CD8-positive, alpha-beta memory T cell (primary cell): ENCODE measurements at regions not wholly inside any gene's neighbourhood (a gene's known extent, or its start where the extent isn't known, plus 50 kb on each side); places are given as distances from the start of the nearest gene placed in this dataset.
"Not testable (repeated sequence)": the region's sequence is repeated elsewhere in the genome, so short reads cannot be mapped to it uniquely, and the experiment has no call there.

Experiments used
- CTCF ChIA-PET: fragments of 350-600 bp; sonication (Branson Sonifier 250); formaldehyde crosslinking; loops from one replicate; lab custom pipeline; 2021; ENCODE audit warnings: antibody characterized with exemption; lab: Charles Lee
- POLR2A ChIA-PET: fragments of 350-600 bp; sonication (Branson Sonifier 250); formaldehyde crosslinking; loops from one replicate; lab custom pipeline; 2021; ENCODE audit warnings: antibody characterized with exemption; lab: Charles Lee
- DNase-seq, 5 donors: peaks; one replicate each; pipeline versions ENCODE4 v3.0.0 to v3.0.0-alpha.2; 2020 to 2022; ENCODE audit warnings: mixed read lengths in 1 of 5
- H3K27ac ChIP-seq: one replicate; pipeline ENCODE4 v1.7.0; 2013; ENCODE audit warnings: low read depth, mild to moderate bottlenecking, low read length, moderate library complexity
- H3K27me3 ChIP-seq: 2 replicates; pipeline ENCODE4 v1.7.0; 2013; ENCODE audit warnings: low read length, mild to moderate bottlenecking; ENCODE audit not compliant: insufficient read depth, poor library complexity, severe bottlenecking
- H3K36me3 ChIP-seq: 2 replicates; pipeline ENCODE4 v1.7.0; 2013; ENCODE audit warnings: mild to moderate bottlenecking, low read length, moderate library complexity; ENCODE audit not compliant: insufficient read depth
- H3K4me1 ChIP-seq: 2 replicates; pipeline ENCODE4 v1.7.0; 2013; ENCODE audit warnings: mild to moderate bottlenecking, low read length, moderate library complexity; ENCODE audit not compliant: insufficient read depth
- H3K4me3 ChIP-seq: 2 replicates; pipeline ENCODE4 v1.7.0; 2013; ENCODE audit warnings: mild to moderate bottlenecking, low read length
- H3K9me3 ChIP-seq: 2 replicates; pipeline ENCODE4 v1.7.0; 2013; ENCODE audit warnings: mild to moderate bottlenecking, low read length
- H3K27ac Mint-ChIP-seq, 8 donors: one replicate each; pipeline ENCODE4 v1.8.0; 2020 to 2021; ENCODE audit warnings: mixed read lengths in 8 of 8, mild to moderate bottlenecking in 6 of 8, inconsistent platforms in 3 of 8, moderate library complexity in 3 of 8
- H3K27me3 Mint-ChIP-seq, 2 donors: one replicate each; pipeline ENCODE4 v1.8.0; 2020 to 2021; ENCODE audit warnings: mixed read lengths in 2 of 2, mild to moderate bottlenecking in 1 of 2, moderate library complexity in 1 of 2
- H3K36me3 Mint-ChIP-seq, 3 donors: one replicate each; pipeline ENCODE4 v1.8.0; 2020 to 2021; ENCODE audit warnings: mixed read lengths in 3 of 3, inconsistent platforms in 1 of 3, mild to moderate bottlenecking in 1 of 3
- H3K4me1 Mint-ChIP-seq, 3 donors: one replicate each; pipeline ENCODE4 v1.8.0; 2020 to 2021; ENCODE audit warnings: mixed read lengths in 3 of 3, inconsistent platforms in 1 of 3, mild to moderate bottlenecking in 1 of 3
- H3K4me3 Mint-ChIP-seq, 7 donors: one replicate each; pipeline ENCODE4 v1.8.0; 2020 to 2021; ENCODE audit warnings: mixed read lengths in 7 of 7, mild to moderate bottlenecking in 6 of 7, moderate library complexity in 4 of 7, inconsistent platforms in 2 of 7
- H3K9me3 Mint-ChIP-seq, 5 donors: one replicate each; pipeline ENCODE4 v1.8.0; 2020 to 2022; ENCODE audit warnings: mixed read lengths in 5 of 5, mild to moderate bottlenecking in 3 of 5, moderate library complexity in 2 of 5, inconsistent platforms in 1 of 5

GRCh38 chr2:95677346-95677745, 85.5 kb downstream of the TRIM43 start:
- Mint-ChIP-seq H3K4me3 (no peak overlapping the region), H3K36me3 (no peaks in the 10 kb centered on the region), H3K4me1 (peaks cover 1 to 3% (median 2%) of the 10 kb centered on the region in 3 donors), H3K27me3 (peaks cover 2 to 37% of the 10 kb centered on the region in 2 donors), H3K9me3 (no peaks in the 10 kb centered on the region), H3K27ac (no peak overlapping the region)
- POLR2A ChIA-PET: no interaction called here
- Histone ChIP-seq H3K9me3 (no peaks in the 10 kb centered on the region), H3K27me3 (no peaks in the 10 kb centered on the region), H3K27ac (no peak overlapping the region), H3K4me3 (no peak overlapping the region), H3K36me3 (no peaks in the 10 kb centered on the region), H3K4me1 (no peaks in the 10 kb centered on the region)
- DNase-seq: no peak
- CTCF ChIA-PET: no interaction called here

GRCh38 chr2:95677833-95678232, 86.0 kb downstream of the TRIM43 start:
- POLR2A ChIA-PET, CTCF ChIA-PET: not testable (repeated sequence)

GRCh38 chr2:95681158-95681557, 89.4 kb downstream of the TRIM43 start:
- H3K36me3 Mint-ChIP-seq, DNase-seq, H3K27me3 ChIP-seq, H3K36me3 ChIP-seq, H3K4me1 ChIP-seq, H3K9me3 Mint-ChIP-seq, POLR2A ChIA-PET, H3K4me3 ChIP-seq, H3K4me3 Mint-ChIP-seq, CTCF ChIA-PET, H3K27ac Mint-ChIP-seq, H3K27ac ChIP-seq, H3K9me3 ChIP-seq: not testable (repeated sequence)
- peaks cover 14 to 42% of the 10 kb centered on the region in 2 donors for H3K27me3 Mint-ChIP-seq
- peaks cover 5 to 11% (median 10%) of the 10 kb centered on the region in 3 donors for H3K4me1 Mint-ChIP-seq

More at GRCh38 chr2:95677833-95678232, 86.0 kb downstream of the TRIM43 start:
- not testable (repeated sequence) for H3K4me3 Mint-ChIP-seq, H3K4me1 Mint-ChIP-seq, H3K9me3 Mint-ChIP-seq, H3K27ac Mint-ChIP-seq, H3K36me3 Mint-ChIP-seq, H3K4me1 ChIP-seq, H3K9me3 ChIP-seq, H3K27ac ChIP-seq, H3K4me3 ChIP-seq, DNase-seq, H3K27me3 ChIP-seq, H3K36me3 ChIP-seq
- peaks cover 4 to 42% of the 10 kb centered on the region in 2 donors for H3K27me3 Mint-ChIP-seq

DNA sequence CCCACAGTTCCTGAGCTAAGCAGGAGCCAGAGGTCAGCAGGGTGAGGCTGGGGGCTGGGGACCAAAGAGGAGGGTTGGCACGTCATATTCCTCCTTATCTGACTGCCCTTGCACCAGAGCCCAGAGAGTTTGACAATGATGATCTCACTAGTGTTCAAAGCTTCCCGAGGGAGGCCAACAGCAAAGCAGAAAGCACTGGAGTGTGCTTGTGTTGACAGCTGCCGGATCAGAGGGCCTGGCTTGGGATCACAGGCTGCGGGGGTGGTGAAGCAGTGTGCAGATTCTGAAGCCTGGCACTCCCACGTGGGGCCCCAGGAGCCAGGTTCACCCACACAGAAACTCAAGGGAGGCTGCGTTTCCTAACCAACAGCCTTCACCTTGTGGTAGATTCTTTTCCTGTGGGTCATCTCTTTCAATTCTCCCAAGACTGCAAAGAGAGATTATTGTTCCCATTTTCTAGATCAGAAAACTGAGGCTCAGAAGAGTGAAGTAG, 89.8 kb downstream of the TRIM43 start:
- H3K36me3 Mint-ChIP-seq, H3K27ac Mint-ChIP-seq, H3K4me3 ChIP-seq, POLR2A ChIA-PET, H3K9me3 ChIP-seq, H3K4me3 Mint-ChIP-seq, H3K9me3 Mint-ChIP-seq, H3K36me3 ChIP-seq, CTCF ChIA-PET, H3K4me1 ChIP-seq, DNase-seq, H3K27ac ChIP-seq, H3K27me3 ChIP-seq: not testable (repeated sequence)
- Mint-ChIP-seq H3K4me1 (peaks cover 5 to 11% (median 10%) of the 10 kb centered on the region in 3 donors), H3K27me3 (peaks cover 14 to 41% of the 10 kb centered on the region in 2 donors)

DNA sequence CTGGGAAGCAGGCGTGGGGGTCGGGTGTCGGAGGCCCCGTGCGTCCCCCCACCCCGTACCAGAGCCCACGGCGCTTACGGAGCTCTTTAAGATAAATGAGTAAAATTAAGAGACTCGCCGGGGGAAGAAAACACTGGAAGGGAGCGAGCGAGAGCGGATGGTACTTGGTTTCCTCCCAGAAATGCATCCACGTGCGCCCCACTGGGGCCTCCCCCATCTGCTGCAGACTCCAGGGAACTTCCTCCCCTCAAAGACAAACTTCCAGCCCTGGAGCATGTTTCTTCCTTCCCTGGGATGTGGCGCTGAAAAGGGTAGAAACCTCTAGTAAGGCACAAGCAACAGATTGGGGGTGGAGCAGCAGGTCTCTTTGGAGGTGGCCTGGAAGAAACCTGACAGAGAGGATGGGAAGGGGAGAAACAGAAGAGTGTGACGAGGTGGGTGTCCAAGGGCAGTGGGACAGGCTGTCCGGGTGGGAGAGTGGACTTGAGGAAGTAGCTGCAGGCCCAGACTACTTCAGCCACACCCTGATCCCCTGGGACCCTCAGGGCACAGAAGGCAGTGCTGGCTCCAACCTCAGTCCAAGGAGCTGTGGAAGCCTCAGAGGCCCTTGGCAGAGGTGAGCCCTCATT, 91.2 kb downstream of the TRIM43 start:
- H3K9me3 ChIP-seq, H3K36me3 Mint-ChIP-seq, CTCF ChIA-PET, H3K36me3 ChIP-seq, H3K27ac Mint-ChIP-seq, H3K27ac ChIP-seq, DNase-seq, H3K4me1 ChIP-seq, H3K9me3 Mint-ChIP-seq, H3K27me3 ChIP-seq, POLR2A ChIA-PET, H3K4me3 ChIP-seq: not testable (repeated sequence)
- H3K4me3 Mint-ChIP-seq: peak overlapping the region in 2 of 7 donors; percentile 38 to 49
- H3K4me1 Mint-ChIP-seq: peaks cover 5 to 11% (median 10%) of the 10 kb centered on the region in 3 donors
- H3K27me3 Mint-ChIP-seq: peaks cover 20 to 44% of the 10 kb centered on the region in 2 donors

DNA sequence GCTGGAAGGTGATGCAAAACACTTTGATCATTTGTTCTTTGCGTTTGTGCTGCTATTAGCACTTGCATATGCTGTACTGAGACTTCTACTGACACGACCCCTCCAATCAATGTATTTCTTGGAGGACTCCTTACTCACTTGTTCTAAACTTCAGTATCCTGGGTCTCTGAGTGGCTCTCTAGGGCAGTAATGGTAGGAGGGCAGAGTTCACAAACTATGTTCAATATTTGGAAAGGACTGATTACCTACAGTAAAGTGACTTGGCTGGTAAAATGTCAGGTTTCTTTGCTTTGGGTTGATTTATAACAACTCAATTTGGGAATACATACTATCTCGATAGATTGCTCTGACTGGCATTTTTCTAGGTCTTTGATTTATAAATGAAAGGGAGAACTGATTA, 93.7 kb downstream of the TRIM43 start:
- no peak overlapping the region for H3K27ac Mint-ChIP-seq
- Histone ChIP-seq H3K36me3 (no peaks in the 10 kb centered on the region), H3K4me3 (no peak overlapping the region), H3K27ac (no peak overlapping the region), H3K27me3 (no peaks in the 10 kb centered on the region), H3K4me1 (no peaks in the 10 kb centered on the region), H3K9me3 (no peaks in the 10 kb centered on the region)
- no peak overlapping the region for H3K4me3 Mint-ChIP-seq
- no peaks in the 10 kb centered on the region for H3K36me3 Mint-ChIP-seq
- ChIA-PET CTCF (no interaction called here), POLR2A (no interaction called here)
- no peak for DNase-seq
- H3K27me3 Mint-ChIP-seq: peaks cover 18 to 30% of the 10 kb centered on the region in 2 donors
- H3K9me3 Mint-ChIP-seq: no peaks in the 10 kb centered on the region
- H3K4me1 Mint-ChIP-seq: peaks cover 5 to 11% (median 10%) of the 10 kb centered on the region in 3 donors

GRCh38 chr2:95686056-95686825, 94.4 kb downstream of the TRIM43 start:
- H3K4me3 ChIP-seq, H3K27ac Mint-ChIP-seq, DNase-seq, H3K27ac ChIP-seq, H3K9me3 Mint-ChIP-seq, CTCF ChIA-PET, POLR2A ChIA-PET, H3K36me3 Mint-ChIP-seq, H3K36me3 ChIP-seq, H3K4me3 Mint-ChIP-seq, H3K4me1 ChIP-seq, H3K9me3 ChIP-seq, H3K27me3 ChIP-seq: not testable (repeated sequence)
- peaks cover 5 to 11% (median 10%) of the 10 kb centered on the region in 3 donors for H3K4me1 Mint-ChIP-seq
- peaks cover 18 to 30% of the 10 kb centered on the region in 2 donors for H3K27me3 Mint-ChIP-seq

DNA sequence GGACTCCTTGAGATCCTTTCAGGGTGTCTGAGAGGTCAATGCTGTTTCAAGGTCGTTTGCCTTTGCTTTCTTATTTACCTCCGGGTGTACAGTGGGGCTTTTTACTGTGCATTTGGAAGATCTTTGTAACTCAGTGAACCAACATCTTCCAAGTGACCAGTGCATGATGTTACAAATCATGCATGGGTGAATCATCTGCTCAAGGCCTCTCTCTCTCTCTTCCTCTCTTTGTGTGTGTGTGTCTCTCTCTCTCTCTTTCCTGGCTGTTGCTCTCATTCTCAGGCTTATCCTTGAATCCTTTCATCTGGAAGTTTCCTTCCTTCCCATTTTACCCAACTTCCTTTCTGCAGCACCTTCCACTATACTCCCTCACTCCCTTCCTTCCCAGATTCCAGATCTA, 96.1 kb downstream of the TRIM43 start:
- DNase-seq, H3K9me3 ChIP-seq, H3K27ac Mint-ChIP-seq, H3K27me3 ChIP-seq, H3K36me3 ChIP-seq, H3K4me3 ChIP-seq, H3K4me1 ChIP-seq, H3K27ac ChIP-seq, H3K4me3 Mint-ChIP-seq, H3K9me3 Mint-ChIP-seq, POLR2A ChIA-PET, H3K4me1 Mint-ChIP-seq, H3K36me3 Mint-ChIP-seq, CTCF ChIA-PET: not testable (repeated sequence)
- H3K27me3 Mint-ChIP-seq: peaks cover 17 to 23% of the 10 kb centered on the region in 2 donors
